PC-3 (cell line): ENCODE measurements at regions not wholly inside any gene's neighbourhood (a gene's known extent, or its start where the extent isn't known, plus 50 kb on each side); places are given as distances from the start of the nearest gene placed in this dataset.

ENCODE experiments used
- CTCF ChIP-seq: fragments of 300-600 bp; sonication (generic); conservative IDR thresholded peaks from 2 replicates; pipeline ENCODE4 v1.5.1; 2017; ENCODE audit warnings: antibody characterized with exemption, low read depth, mild to moderate bottlenecking, low read length
- EZH2 ChIP-seq: fragments of 300-600 bp; sonication (generic); IDR thresholded peaks from one replicate; pipeline ENCODE4 v1.6.1; 2017; ENCODE audit warnings: antibody characterized with exemption, mild to moderate bottlenecking, low read length; ENCODE audit not compliant: unreplicated experiment
- EZH2phosphoT487 ChIP-seq: fragments of 300-600 bp; sonication (generic); IDR thresholded peaks from 2 replicates; pipeline ENCODE4 v1.6.1; 2018; ENCODE audit warnings: mild to moderate bottlenecking, antibody characterized with exemption, low read length, borderline replicate concordance

GRCh38 chr7:28329661-28330363 lies 82.5 kb upstream of the CREB5 start:
- TF ChIP-seq EZH2 (no peak), CTCF (no peak), EZH2phosphoT487 (no peak)
